Right lobe of liver (tissue), 6 donors: ENCODE measurements at regions not wholly inside any gene's neighbourhood (a gene's known extent, or its start where the extent isn't known, plus 50 kb on each side); places are given as distances from the start of the nearest gene placed in this dataset.

Experiments used
- ATAC-seq, 4 donors: fragments of 200-7000 bp; cut with Tn5 transposase; one replicate each; pipeline ENCODE4 v1.9.1; 2020; ENCODE audit warnings: mild to moderate bottlenecking in 4 of 4, moderate library complexity in 4 of 4
- DNase-seq, 3 donors: peaks; one replicate each; pipeline ENCODE4 v3.0.0-alpha.2; 2020
- H3K27ac ChIP-seq, 3 donors: fragments of 200-600 bp; one replicate each; pipeline ENCODE4 v1.8.0; 2022
- H3K27me3 ChIP-seq, 2 donors: fragments of 200-600 bp; one replicate each; pipeline ENCODE4 v1.8.0; 2022
- H3K36me3 ChIP-seq, 4 donors: fragments of 200-600 bp; sonication (generic) in 1 of 4; one replicate each; pipeline versions ENCODE4 v1.5.1 to v1.8.0; 2017 to 2022; ENCODE audit warnings: control low read depth in 1 of 4
- H3K4me1 ChIP-seq, 4 donors: fragments of 200-600 bp; sonication (generic) in 1 of 4; one replicate each; pipeline versions ENCODE4 v1.5.1 to v1.8.0; 2017 to 2022; ENCODE audit warnings: control low read depth in 1 of 4
- H3K4me3 ChIP-seq, 3 donors: fragments of 200-600 bp; one replicate each; pipeline ENCODE4 v1.8.0; 2022
- H3K9me3 ChIP-seq, 4 donors: fragments of 200-600 bp; sonication (generic) in 1 of 4; one replicate each; pipeline versions ENCODE4 v1.5.1 to v1.8.0; 2017 to 2022; ENCODE audit warnings: control low read depth in 1 of 4
- POLR2A ChIP-seq: fragments of 450-650 bp; IDR thresholded peaks from one replicate; pipeline ENCODE4 v1.6.1; 2017; ENCODE audit warnings: antibody characterized with exemption, mild to moderate bottlenecking
- WGBS: methylation state at CpG from one replicate; pipeline ENCODE4 v1.1.6; 2018; ENCODE audit warnings: low coverage, low lambda C conversion rate; ENCODE audit not compliant: insufficient coverage; ENCODE audit errors: missing lambda C conversion rate; 5-methylcytosine and 5-hydroxymethylcytosine counted together
- intact Hi-C, 2 donors: fragments of 100-400 bp; cut with DNase I; formaldehyde crosslinking; loops; one replicate each; pipeline versions ENCODE4 v1.11.2 to v1.14.1; 2022
- TF ChIP-seq, protein P1 (sequence below), 4 donors: fragments of 200-600 bp in 3 of 4; fragments of 450-650 bp in 1 of 4; IDR thresholded peaks; one replicate each; pipeline versions ENCODE4 v1.5.1 to v1.8.0; 2016 to 2022; ENCODE audit warnings: antibody characterized with exemption in 4 of 4, mild to moderate bottlenecking in 2 of 4
- donor health status: DM: no; HTN: yes; CAD: no.
- donor health status: DM: no; HTN: no; CAD: no.
- donor health status: DM: no; HTN: no; CAD: no.
- donor health status: DM: no; HTN: yes; CAD: no.
- donor health status: DM: no; HTN: yes; CAD: no.

DNA sequence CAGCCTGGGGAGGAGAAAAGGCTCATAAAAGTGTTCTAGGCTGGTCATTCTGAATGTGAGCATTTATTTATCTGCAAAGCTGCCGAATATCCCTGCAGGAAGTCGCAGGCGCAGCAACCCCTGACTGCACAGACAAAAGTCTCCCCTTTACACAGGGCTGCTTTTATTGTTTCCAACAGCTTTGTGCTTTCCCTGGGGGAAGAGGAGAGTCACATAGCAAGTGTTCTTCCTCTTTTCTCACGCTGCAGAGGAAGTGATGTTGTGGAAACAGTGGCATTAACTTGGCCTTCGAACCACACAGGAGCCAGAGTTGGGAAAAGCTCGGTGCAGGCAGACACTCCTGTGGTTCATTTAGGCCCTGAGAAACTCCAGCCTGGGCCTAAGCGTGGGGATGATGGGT, 81.5 kb upstream of the BCOR start:
- Histone ChIP-seq H3K4me3 (no peak overlapping the region), H3K27ac (no peak overlapping the region), H3K4me1 (peaks cover 0 to 6% (median 2%) of the 10 kb centered on the region in 4 donors), H3K36me3 (no peaks in the 10 kb centered on the region), H3K27me3 (no peaks in the 10 kb centered on the region), H3K9me3 (no peaks in the 10 kb centered on the region)
- WGBS = 55% methylated on average over 6 of the region's 7 CpGs
- DNase-seq (no peak), ATAC-seq (peak in 1 of 4 donors; percentile 1)
- intact Hi-C loops = loop anchor here in 1 of 2 donors (10.0 kb wide), 1 partner anchor 164 kb away; no protein-coding TSS in a partner anchor
- TF ChIP-seq POLR2A = no peak
- TF ChIP-seq, protein P1, sequence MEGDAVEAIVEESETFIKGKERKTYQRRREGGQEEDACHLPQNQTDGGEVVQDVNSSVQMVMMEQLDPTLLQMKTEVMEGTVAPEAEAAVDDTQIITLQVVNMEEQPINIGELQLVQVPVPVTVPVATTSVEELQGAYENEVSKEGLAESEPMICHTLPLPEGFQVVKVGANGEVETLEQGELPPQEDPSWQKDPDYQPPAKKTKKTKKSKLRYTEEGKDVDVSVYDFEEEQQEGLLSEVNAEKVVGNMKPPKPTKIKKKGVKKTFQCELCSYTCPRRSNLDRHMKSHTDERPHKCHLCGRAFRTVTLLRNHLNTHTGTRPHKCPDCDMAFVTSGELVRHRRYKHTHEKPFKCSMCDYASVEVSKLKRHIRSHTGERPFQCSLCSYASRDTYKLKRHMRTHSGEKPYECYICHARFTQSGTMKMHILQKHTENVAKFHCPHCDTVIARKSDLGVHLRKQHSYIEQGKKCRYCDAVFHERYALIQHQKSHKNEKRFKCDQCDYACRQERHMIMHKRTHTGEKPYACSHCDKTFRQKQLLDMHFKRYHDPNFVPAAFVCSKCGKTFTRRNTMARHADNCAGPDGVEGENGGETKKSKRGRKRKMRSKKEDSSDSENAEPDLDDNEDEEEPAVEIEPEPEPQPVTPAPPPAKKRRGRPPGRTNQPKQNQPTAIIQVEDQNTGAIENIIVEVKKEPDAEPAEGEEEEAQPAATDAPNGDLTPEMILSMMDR (IDR thresholded peaks at IDR 0.05) = no peak

DNA sequence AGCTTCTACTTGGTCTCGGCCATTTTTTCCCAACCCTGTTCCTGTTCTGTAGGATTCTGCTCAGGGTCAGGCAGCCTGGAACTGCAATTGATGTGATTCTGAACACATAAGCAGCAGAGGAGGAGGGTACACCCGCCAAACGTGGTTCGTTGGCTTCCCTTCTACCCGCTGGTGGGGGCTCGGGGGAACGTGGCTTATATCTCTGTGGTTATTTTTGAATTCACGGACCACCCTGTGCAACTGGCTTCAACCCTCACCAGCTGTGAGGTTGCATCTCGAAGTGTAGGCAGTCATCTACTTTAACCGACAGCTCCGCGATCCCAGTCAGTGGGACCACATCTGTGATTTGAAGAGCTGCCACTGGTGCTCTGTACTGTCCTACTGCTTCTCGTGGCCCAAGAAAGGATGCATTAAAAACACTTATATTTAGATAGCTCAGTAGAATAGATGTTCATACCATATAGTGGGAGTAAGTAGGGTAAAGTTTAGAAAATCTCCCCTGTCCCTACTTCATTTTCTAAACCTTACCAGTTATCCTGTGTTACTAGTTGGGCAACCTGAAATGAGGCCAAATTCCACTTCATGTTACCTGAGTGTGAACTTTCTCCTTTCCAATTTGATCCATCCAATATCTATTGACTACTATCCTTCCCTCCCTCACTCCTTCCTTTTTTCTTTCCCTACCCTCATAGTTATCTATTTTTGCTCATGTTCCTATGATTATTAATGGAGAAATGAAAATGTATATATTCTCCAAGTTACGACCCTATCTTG, 80.4 kb upstream of the BCOR start:
- H3K27me3 ChIP-seq = no peaks in the 10 kb centered on the region
- TF ChIP-seq, protein P1 (IDR thresholded peaks at IDR 0.05) = no peak
- no peak for TF ChIP-seq POLR2A
- DNase-seq (no peak), ATAC-seq (no peak)
- no peaks in the 10 kb centered on the region for H3K36me3 ChIP-seq
- H3K4me1 ChIP-seq = peaks cover 0 to 18% (median 8%) of the 10 kb centered on the region in 4 donors
- intact Hi-C loops = loop anchor here in 1 of 2 donors (10.0 kb wide), 1 partner anchor 163 kb away; no protein-coding TSS in a partner anchor
- peak overlapping the region in 1 of 3 donors; percentile 91 for H3K27ac ChIP-seq
- 50% methylated on average over 10 of the region's 14 CpGs for WGBS
- no peaks in the 10 kb centered on the region for H3K9me3 ChIP-seq
- no peak overlapping the region for H3K4me3 ChIP-seq

DNA sequence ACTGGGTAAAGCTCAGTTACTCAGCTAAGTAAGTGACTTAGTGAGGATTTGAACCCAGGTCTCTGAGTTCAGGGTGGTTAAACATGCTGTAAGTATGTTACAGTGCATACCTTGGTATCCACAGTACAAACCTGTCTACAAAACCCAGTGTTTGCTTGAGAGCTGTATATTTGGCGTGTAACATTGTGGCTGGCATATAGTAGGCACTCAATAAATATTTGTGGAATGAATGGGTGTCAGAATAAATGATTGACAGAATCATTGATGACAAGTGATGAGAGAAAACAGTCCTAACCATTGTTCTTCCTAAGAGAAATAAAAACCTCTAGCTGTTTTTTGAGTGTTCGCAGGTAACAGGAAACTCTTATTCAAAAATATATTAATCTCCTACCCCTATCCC, 79.7 kb upstream of the BCOR start:
- peaks cover 0 to 20% (median 10%) of the 10 kb centered on the region in 4 donors for H3K4me1 ChIP-seq
- H3K27me3 ChIP-seq = no peaks in the 10 kb centered on the region
- H3K9me3 ChIP-seq = no peaks in the 10 kb centered on the region
- no peaks in the 10 kb centered on the region for H3K36me3 ChIP-seq
- 54% methylated on average over 2 of the region's 2 CpGs for WGBS
- no peak for ATAC-seq
- peak overlapping the region in 2 of 3 donors; percentile 81 to 91 for H3K27ac ChIP-seq
- TF ChIP-seq, protein P1 (IDR thresholded peaks at IDR 0.05) = no peak
- TF ChIP-seq POLR2A = no peak
- intact Hi-C loops = loop anchor here in 1 of 2 donors (10.0 kb wide), 1 partner anchor 163 kb away; no protein-coding TSS in a partner anchor
- DNase-seq = no peak
- peak overlapping the region in 2 of 3 donors; percentile 58 to 59 for H3K4me3 ChIP-seq

DNA sequence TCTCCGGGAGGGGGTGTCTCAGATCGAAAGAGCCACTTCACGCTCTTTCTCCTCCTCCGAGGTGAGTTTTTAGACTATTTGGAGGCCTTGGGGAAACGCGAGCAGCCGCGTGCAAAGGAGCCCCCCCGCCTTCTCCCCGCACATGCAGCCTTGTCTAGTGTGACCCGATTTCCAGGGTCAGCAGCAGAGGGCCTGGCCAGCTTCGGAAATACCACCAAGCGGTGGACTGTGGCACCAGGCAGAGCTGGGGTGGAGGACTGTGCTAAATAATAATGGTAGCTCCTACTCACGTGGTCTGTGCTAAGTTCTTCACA, 79.3 kb upstream of the BCOR start:
- peaks cover 0 to 20% (median 10%) of the 10 kb centered on the region in 4 donors for H3K4me1 ChIP-seq
- H3K36me3 ChIP-seq = no peaks in the 10 kb centered on the region
- DNase-seq = peak in 2 of 3 donors; percentile 48 to 54
- no peak for ATAC-seq
- peak overlapping the region; percentile 49 to 59 (median 58) for H3K4me3 ChIP-seq
- H3K27ac ChIP-seq = peak overlapping the region; percentile 81 to 93 (median 91)
- H3K9me3 ChIP-seq = no peaks in the 10 kb centered on the region
- TF ChIP-seq POLR2A = no peak
- TF ChIP-seq, protein P1 (IDR thresholded peaks at IDR 0.05) = no peak
- 3% methylated on average over 6 of the region's 14 CpGs for WGBS
- H3K27me3 ChIP-seq = no peaks in the 10 kb centered on the region
- intact Hi-C loops = loop anchor here in 1 of 2 donors (10.0 kb wide), 1 partner anchor 162 kb away; no protein-coding TSS in a partner anchor
